GM18519 (cell line): ENCODE measurements at regions not wholly inside any gene's neighbourhood (a gene's known extent, or its start where the extent isn't known, plus 50 kb on each side); places are given as distances from the start of the nearest gene placed in this dataset.

Experiments
- ATAC-seq: cut with Tn5 transposase; IDR thresholded peaks from one replicate; pipeline ENCODE4 v1.9.1; 2021; ENCODE audit warnings: mild to moderate bottlenecking, moderate library complexity; ENCODE audit not compliant: unreplicated experiment, low FRiP score

- ATAC-seq, result no peak
These were observed 297.3 kb upstream of the USP24 start for GRCh38 chr1:55512466-55512865.

GRCh38 chr1:55507578-55507931 is 292.4 kb upstream of the USP24 start:
- no peak for ATAC-seq

GRCh38 chr1:55506740-55507577 is 291.8 kb upstream of the USP24 start:
- no peak for ATAC-seq

GRCh38 chr1:55505326-55505725 is 290.2 kb upstream of the USP24 start:
- no peak for ATAC-seq

DNA sequence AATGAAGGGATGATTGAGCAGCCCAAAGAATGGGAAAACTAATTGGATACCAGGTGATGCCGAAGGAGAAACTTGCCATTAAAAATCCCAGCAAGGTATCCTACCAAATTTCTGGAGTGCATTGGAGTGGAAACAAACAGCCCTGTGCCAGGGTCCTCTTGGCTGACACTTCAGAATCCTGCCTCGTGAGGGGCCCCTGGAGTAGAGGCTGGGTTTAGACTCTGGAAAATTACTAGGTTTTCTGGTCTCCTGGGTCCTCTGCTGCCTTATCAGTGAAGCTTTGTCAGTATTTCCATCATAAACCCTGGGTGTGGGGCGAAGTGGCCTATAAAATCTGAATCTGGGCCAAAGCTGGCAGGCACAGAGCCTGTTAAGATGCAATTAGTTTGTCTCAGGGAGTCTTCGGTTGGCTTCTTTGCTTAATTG is 289.2 kb upstream of the USP24 start:
- no peak for ATAC-seq

GRCh38 chr1:55503663-55504305 is 288.6 kb upstream of the USP24 start:
- no peak for ATAC-seq

GRCh38 chr1:55500601-55501000 is 285.4 kb upstream of the USP24 start:
- no peak for ATAC-seq

DNA sequence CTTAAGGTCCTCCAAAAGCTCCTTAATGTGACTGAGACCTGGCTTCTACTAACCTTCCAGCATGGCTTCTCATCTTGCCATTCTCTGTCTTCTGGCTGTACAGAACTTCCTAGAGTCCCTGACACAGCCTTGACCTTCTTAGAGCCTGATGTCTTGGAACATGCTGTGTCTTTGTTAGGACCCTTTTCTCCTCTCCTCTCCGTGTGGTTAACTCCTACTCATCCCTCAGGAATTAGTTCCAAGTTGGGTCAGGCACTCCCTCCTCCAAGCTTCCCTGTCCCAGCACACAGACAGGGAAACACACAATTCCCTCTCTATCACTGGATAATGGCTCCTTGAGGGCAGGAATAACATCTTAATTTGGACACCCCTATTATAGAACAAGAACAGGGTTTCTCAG is 275.4 kb upstream of the USP24 start:
- ATAC-seq, result no peak

- ATAC-seq, result no peak
These were observed 269.0 kb upstream of the USP24 start for GRCh38 chr1:55484173-55484572.

DNA sequence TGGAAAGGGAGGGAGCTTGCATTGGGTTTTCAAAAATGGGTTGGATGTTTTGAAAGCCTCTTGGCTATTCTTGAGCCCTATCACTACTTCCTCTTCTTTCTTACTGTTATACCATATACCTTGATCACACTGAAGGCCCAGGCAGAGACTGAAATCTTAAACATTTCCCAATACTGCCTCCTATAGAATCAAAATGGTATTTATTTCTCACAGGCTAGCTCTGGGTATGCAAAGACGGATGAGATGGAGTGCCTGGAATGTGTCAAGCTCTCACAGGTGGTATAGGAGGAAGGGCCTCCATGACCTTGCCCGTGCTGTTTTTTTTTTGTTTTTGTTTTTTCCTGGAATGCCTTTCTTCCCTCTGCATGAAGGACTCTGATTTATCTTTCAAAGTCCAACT is 268.4 kb upstream of the USP24 start:
- no peak for ATAC-seq

DNA sequence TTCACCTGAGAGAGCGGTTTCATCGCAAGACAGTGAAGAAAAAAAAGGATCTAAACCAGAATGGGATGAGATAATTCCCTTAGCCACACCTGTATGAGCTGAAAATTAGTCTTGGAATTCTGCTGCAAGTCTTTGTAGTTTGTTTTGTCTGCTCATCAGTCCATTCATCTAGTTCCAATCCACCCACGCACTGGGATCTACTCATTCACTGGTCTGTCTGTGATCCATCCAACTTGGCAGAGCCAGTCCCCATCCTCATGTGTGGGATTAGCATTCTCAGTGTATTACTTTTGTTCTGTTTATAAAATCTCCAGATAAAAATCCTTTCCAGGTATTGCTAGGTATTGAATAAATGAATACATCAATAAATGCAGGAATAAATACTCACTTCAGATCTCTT is 266.5 kb upstream of the USP24 start:
- ATAC-seq, result no peak

GRCh38 chr1:55480029-55480795 is 265.0 kb upstream of the USP24 start:
- ATAC-seq, result no peak

DNA sequence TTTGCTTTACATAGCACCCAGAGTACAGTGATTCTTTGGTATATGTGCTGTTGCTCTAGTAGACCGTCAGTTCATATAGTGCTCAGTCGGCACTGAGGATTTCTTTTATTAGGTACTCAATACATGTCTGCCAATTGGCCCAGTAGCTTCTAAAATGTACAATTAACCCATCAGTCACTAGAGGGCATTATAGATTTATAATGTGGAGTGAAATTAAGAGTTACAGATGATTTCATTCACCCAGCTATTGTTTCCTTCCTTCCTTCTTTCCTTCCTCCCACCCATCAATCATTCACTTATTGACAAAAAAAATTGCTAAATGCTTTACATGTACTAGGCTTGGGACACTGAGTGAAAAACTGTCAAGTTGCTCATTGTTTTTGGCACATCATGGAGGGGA is 263.6 kb upstream of the USP24 start:
- no peak for ATAC-seq

DNA sequence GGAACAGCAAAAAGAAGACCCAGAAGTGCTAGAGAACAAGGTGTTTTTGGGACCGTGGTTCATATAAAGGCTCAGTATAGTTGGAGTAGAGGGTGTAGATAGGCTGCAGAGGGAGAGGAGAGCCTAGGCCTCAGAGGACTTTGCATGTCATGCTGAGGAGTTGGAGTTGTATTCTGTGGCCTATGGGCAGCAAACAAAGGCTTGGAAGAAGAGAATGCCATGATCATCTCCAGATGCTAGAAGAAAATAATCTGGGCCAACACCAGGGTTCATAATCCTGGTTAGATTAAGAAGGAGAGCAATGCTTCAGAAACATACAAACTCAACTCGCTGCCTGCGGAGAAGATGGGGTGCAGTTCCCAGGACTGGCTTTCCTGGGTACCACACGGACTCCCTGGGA is 262.8 kb upstream of the USP24 start:
- ATAC-seq, result no peak

DNA sequence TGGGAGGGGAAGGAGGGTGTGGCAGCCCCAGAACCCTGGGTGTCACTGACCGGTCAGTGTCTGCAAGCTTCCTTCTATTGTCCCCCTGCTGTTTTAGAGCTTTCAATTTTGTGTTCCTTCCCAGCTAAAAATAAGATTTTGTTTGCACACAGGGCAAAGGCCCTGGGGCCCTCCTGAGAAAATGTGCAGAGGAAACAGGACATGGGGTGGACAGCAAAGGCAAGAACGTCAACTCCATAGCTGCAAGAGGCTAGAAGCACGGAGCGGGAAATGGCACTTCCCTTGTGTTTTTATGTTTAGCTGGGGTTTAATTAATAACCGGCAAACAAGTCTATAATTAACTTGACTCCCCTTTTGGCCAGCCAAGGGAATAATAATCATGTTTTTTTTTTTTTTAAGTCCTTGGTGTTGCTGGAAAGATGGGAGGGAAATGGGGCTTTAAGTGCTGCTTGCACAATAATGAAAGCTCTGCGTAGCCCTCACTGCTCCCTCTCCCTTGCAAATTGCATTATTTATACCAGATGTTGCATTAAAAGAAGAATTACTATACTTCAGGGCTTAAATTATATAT is 261.4 kb upstream of the USP24 start:
- ATAC-seq, result no peak

- ATAC-seq, result no peak
These were observed 259.1 kb upstream of the USP24 start for GRCh38 chr1:55474168-55474786.

- ATAC-seq, result no peak
These were observed 258.5 kb upstream of the USP24 start for GRCh38 chr1:55473661-55474060.

GRCh38 chr1:55472784-55473183 is 257.6 kb upstream of the USP24 start:
- no peak for ATAC-seq

GRCh38 chr1:55472115-55472514 is 257.0 kb upstream of the USP24 start:
- ATAC-seq, result no peak

- ATAC-seq, result no peak
These were observed 253.1 kb upstream of the USP24 start for GRCh38 chr1:55468142-55468795.
